NCI-H146 (cell line): ENCODE measurements at regions not wholly inside any gene's neighbourhood (a gene's known extent, or its start where the extent isn't known, plus 50 kb on each side); places are given as distances from the start of the nearest gene placed in this dataset.

Source experiments
- DNase-seq: peaks from one replicate; lab custom pipeline; 2025; lab: John Stamatoyannopoulos, UW

DNA sequence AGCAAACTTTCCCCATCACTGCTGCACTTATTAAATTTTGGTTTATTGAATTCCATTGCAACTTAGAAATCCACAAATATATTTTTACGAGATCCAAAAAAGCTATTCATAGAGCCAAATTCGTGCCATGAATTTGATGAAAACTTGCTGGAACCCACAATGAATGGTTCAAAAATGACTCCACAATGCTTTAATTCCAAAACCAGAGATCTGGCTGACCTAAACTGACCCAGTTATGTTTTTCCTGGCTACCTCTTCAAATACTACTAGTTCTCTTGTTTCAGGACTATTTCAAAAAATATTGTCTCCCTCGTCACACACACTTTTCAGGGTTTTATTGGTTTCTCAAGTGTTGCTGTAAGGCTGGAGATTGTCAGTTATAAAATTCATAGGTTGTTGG, 474.8 kb downstream of the PDGFC start:
- no peak for DNase-seq

DNA sequence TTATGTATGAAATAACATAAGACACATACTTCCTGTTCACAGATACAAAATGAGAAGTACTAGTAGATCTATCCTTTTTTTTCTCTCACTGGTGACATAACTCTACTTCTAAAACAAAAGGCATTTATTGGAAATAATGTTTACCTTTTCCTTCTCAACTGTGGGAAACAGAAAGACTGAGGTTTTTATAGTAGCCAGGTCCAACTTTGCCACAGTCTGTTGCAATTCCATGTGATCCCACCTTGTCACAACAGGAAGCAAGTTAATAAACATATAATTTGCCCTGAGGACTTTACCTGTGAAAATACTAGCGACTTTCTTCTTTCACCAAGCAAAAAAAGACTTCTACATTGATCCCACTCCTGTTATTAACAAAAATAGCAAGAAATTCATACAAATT, 475.8 kb downstream of the PDGFC start:
- DNase-seq: no peak

DNA sequence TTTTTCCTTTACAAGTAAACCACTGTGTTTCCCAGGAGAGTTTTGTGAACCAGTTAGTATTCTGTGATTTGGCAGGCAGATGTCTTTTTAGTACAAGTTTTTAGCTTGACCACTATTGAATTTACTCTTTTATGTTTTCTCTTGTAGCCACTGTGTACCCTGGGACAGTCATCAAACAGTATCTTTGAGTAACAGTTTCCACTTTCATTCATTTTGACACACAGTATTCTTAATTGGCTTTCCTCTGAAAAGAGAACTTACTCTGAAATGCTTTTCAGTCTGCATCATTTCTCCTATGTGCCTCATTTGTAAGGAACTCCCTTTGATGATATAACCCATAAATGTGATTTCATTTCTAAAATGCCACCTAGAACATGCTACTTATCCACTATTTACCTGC, 476.5 kb downstream of the PDGFC start:
- DNase-seq: no peak

DNA sequence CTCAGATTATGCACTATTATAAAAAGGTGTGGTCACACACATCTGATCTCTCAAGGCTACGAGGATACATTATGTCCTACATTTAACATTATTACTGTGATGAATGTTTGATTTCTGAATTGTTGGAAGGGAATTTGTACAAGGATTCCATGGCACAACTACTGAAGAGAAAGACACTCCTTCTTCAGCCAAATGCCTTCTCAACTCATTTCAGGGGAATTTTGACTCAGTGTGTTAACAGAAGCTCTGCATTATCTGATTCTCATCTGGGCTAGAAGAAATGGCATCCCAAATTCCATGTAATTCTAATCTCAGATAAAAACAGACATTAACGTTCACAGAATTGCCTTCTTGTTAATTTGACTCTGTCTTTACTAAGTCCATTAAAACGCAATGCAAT, 477.7 kb downstream of the PDGFC start:
- no peak for DNase-seq

DNA sequence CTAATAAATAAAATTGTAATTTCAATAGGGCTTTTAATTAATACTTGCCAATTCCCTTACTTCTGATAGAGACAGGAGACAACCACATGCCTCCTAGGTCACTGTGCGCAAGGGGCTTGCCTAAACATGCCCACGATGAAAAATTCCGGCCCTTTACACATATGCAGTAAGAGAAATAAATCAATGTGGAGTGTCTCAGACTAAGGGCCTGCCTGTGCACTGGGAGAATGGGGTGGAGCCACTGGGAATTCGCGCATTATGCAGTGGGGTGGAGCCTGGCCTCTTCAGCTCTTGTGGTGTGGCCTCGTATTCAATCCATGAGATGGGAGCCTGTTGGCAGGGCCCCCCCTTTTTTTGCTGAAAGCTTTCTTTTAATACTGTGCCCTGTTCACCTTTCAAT, 484.5 kb downstream of the PDGFC start:
- DNase-seq: no peak

DNA sequence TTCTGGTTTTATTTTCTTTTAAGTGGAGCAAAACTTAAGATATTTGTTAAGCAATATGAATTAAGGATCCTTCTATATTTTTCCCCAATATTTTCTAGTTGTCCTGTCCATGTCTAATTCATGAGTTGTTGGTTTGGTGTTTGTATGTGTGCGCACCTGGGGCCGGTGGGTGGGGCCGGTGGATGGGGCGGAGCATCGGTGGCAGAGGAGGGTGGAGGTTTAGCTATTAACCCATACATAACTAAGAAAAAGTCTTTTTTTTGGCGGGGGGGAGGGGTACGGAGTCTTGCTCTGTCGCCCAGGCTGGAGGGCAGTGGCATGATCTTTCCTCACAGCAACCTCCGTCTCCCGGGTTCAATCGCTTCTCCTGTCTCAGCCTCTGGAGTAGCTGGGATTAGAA, 489.8 kb downstream of the PDGFC start:
- no peak for DNase-seq

DNA sequence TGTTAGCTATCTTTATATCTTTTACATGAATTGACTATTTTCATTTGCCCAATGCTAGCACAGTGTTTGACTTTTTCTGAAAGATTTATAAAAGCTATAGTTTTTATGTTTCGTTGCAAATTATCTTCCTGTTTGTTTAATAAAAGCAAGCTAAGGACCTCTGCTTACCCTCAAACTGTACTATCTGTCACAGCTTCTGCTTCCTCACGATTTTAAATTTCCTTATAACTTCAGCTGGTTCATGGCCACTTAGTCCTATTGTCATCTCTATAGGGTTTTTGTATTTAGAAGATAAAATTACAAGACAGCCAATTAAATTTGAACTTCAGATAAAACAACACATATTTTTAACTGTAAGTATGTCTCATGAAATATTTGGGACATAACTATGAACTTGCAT, 494.0 kb downstream of the PDGFC start:
- no peak for DNase-seq

DNA sequence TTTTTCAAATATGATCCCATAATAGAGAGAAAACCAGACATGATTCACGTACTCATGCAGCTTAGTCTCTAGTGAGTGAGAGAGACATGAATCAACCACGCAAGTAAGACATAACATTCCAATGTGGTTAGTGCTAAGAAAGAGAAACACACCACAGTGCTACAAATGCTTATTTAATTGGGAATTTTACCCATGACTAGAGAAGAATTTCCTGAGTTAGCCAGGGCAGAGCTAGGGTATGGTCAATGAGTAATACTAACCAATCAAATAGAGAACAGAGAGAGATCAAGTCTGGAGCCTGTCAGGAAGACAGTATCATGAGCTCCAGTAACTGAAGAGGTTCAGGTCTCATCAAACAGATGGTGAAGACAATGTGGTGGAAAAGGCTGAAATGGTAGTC, 495.2 kb downstream of the PDGFC start:
- DNase-seq: no peak

DNA sequence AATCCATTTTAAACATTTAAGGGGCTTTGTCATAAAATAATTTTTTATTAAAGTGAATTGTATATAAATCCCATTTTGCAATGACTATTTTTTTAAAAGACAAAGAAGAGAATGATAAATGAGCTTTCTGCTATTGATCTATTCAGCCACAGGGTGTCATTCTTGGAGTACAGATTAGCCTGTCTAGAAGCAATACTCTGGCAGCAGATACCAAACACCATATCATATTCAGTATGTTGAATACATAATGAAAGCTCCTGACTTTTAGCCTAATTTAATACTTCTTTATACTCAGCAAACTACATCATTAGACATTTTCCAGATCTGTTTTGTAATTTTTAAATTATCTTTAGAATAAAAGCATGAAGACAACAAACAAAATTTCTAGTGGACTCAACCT, 496.3 kb downstream of the PDGFC start:
- DNase-seq: peak; percentile 46

DNA sequence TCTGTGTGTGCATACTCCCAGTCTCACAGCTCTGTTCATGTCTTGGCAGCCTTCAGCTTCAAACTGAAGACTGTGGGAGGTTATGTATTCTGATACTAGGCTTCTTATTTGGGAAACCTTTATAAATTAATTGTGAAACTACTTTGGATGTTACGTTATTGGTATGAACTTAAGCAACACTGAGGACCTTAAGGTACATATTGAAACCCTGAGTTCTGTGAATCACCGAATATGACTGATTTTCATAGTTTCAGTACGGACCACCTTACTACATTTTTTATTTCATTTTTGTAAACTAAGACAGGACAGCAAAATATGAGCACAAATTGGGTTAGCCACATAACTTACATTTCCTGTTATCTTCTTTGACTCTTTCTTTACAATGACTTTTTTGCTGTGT, 498.4 kb downstream of the PDGFC start:
- no peak for DNase-seq

DNA sequence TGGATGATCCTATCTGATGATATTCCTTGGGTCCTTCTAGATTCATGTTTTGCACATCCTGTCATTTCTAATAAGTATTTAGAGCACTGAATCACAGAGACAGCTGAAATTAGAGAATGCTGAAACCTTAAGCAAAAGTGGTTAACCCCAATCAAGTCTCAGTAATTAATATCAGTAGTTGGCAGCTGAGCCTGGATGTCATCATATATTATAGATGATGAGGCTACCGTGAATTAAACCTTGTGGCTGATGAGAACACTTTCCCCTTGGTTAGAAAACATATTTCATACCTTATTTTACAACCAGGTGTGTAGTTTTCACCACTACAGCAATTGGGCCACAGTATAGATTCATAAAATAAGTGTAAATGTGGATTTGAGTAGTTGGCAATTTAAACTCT, 499.0 kb downstream of the PDGFC start:
- DNase-seq: no peak

DNA sequence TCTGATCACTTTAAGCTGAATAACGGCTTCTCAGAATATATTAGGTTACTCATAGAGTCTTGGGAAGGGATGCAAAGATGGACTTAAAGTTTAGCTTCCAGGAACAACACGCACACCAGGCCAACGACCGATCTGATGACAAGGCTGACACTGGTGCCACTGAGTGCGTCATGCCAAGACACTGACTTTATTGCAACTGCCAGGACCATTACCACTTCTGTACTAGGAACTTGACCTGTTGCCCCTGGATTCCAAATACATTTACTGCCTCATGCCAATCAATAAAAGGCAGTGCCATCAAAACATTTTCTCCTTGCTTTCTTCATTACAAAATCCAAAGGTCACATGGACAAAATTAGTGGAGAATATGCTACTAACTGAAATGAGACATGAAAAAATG, 505.9 kb upstream of the CTSO start:
- DNase-seq: no peak

DNA sequence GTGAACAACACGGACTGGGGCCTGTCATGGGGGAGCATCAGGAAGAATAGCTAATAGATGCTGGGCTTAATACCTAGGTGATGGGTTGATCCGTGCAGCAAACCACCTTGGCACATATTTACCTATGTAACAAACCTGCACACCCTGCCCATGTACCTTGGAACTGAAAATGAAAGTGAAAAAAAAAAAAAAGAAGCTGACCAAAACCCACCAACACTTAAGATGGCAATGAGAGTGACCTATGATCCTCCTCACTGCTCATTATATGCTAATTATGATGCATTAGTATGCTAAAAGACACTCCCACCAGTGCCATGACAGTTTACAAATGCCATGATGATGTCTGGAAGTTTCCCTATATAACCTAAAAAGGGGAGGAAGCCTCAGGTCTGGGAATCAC, 503.2 kb upstream of the CTSO start:
- DNase-seq: no peak

DNA sequence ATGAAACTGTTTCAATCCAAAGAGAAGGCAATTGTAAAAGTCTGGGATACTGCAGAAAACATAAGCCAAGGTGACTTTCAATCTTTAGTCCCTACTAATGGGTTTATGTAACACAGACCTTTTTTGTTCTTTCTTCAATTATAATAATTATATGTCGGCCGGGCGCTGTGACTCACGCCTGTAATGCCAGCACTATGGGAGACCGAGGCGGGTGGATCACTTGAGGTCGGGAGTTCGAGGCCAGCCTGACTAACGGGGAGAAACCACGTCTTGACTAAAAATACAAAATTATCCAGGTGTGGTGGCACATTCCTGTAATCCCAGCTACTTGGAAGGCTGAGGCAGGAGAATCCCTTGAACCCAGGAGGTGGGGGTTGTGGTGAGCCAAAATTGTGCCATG, 489.8 kb upstream of the CTSO start:
- DNase-seq: no peak

DNA sequence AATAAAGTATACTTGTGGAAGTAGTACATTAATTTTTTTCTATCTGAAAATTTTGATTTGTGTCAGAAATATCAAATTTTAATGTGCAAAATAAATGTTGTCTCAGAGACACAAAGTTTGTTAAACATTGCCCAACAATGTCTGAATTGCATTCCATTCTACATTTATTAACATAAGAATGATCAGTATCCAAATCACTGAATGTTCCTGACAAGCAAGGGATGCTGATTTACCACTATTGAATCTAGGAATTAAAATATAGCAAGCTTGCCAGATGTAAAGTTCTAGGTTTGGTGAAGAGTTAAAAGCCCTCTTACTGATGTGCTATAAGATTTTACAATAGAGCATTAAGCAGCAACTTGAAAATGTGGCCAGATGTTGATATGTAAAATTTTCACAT, 489.2 kb upstream of the CTSO start:
- no peak for DNase-seq

DNA sequence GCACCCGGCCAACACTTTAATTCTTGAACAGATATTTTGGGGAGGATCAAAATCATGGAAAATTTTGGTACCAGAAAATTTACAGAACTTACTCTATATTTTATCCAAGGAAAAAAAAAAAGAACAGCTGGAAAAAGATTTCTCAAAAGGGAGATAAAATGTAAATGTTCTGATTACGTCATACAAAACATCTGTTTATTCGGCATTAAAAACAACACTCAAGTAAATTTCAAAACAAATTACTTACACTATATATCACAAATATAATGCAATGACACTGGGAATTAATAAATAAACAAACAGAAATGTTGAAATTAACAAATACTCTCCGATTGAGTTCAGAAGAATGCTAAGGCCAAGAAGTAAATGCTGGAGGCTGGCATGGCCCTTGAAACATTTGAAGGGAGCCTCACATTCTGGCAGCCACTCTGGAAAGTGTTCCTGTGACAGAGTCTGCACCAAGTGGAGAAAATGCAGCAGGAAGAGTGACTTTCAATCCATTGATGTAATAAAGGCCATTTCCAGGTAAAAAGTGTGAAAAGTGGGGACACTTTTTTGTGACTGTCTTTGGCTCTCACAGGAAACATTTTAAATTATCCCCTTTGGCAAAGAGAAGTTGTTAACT, 486.0 kb upstream of the CTSO start:
- no peak for DNase-seq

DNA sequence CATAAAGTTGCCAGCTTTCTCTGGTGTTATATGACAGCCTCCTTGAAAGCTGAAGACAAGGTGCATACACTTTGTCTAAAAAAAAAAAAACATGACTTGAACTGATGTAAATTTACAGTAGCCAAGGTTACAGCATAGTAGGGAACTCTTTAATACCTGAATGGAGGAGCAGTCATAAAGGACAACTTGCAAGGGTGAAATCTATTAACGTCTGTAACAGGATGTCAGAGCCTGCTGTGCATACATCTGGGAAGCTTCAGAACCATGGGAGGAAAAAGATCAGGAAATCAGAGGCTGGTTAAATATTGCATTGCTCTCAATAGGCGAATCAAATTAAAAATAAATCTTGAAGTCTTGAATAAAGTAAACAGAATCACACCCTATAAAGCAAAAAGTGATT, 484.0 kb upstream of the CTSO start:
- DNase-seq: peak; percentile 2

DNA sequence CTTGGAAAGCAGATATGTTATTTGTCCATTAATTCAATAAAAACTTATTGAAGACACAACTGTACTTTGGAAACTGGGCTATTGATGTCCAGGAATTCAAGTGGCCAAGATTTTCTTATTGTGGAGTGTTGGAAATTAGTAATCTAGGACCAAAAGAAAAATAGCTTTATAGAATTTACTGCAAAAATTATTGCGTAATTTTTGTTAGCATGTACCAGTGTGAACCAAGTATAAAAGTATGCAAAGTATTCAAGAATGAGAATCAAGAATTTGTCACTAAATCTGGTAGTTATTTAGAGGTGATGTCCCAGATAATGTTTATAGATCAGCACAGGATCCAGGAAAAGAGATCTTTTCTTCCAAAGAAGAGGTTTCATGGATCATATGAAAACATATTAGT, 468.9 kb upstream of the CTSO start:
- DNase-seq: no peak

DNA sequence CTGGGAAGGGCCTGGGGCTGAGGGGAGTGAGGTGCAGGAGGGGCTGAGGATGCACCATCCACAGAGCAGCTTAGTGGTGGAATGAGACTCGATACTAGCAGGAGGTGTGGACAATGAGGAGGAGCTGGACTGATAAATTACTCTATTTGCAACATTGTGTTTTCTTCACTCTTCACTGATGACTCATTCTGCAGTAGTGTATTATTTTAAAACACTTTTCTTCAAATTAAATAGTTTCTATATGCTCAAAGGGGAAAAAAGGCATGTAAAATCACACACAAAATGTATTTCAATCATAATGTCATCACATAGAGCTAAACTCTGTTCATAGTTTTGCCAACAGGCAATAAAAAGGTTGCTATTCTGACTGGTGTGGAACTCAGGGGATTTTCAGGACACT, 467.0 kb upstream of the CTSO start:
- no peak for DNase-seq

DNA sequence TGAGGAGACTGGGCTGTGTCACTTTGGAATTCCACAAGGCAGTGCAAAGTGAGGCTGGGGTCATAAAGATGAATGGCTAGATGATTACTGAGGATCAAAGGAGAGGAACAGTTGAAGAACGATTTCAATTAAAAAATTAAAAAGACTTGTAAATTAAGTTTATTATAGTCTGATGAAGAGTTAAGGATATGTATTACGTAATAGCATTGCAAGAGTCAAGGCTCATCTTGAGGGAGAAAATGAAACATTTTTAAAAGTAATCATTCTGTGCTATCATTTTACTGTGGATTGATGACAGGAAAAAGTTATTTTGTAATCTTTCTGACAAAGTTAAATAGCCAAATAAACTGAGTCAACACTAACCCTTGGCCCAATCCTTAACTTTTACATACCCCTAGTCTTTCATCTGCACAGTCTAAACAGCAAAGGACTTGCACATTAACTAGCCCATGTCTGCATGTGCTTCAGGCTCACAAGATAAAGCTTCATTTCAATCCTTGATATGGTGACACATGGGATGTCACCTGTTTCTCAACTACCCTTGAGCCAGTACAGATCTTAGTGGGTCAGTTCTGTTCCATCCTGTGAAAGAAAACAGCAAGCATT, 465.5 kb upstream of the CTSO start:
- DNase-seq: no peak

DNA sequence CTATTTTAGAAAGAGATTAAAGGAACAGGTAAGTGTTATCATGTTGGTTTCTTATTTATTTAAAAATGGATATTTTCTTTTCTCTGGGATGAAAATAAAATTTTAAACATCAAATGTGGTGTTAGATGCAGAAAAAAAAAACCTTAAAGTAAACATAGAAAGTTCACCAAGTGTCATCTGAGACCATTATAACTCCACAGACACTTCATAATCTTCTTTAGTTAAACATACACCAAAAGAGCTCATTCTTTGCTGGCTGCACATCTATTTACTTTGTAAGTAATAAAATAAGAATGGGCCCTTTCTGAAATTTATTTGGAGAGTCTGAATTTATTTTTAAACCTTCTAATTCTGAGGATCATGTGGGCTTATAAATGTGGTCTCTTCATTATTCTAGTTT, 460.7 kb upstream of the CTSO start:
- DNase-seq: no peak

DNA sequence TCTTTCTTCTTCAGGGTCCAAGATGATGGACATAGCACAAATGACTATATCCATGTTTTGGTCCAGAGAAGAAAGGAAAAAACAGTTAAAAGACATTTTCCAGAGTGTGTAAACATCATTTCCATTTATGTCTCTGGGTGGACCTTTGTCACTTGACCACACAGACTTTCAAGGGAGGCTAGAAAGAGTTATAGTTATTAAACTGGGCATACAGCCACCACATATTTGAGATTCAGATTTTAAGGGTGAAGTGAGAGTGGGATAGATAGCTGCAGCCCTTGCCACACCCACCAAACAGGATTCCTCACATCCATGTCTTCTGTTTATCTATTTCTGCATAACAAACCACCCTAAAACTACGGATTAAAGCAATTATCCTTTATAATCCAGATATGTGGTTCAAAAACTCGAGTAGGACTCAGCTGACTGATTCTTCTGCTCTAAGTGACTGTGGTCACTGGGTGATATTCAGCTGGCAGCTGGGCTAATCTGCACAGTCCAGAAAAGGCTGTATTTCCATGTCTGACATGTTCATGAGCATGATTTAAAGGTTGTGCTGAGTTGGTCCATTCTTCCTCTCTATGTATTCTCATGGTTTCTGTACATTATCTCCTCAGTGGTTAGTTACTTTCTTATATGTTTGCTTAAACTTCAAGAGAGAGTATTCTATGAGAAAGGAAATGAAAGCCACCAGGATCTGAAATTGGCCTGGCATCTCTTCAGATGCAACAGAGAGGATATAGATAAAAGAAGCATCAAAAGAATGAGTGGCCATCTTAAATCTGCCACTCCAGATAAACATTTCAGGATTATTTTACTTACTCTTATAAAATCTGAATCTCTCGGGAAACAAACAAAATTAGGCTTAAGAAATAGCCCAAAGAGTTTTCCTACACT, 459.8 kb upstream of the CTSO start:
- DNase-seq: no peak

DNA sequence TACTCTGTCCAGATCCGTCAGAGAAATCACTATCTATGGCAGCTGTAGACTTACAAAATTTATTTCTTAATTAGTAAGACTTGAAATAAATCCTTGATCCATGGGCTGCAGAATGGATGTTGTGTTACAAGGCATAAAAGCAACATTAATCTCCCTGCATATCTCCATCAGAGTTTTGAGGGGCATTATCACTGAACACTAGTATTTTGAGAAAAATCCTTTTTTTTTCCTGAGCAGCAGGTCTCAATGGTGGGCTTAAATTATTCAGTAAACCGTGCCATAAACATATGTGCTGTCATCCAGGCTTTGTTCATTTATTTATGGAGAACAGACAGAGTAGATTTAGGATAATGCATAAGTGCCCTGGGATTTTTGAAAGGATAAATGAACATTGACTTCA, 457.9 kb upstream of the CTSO start:
- DNase-seq: no peak

DNA sequence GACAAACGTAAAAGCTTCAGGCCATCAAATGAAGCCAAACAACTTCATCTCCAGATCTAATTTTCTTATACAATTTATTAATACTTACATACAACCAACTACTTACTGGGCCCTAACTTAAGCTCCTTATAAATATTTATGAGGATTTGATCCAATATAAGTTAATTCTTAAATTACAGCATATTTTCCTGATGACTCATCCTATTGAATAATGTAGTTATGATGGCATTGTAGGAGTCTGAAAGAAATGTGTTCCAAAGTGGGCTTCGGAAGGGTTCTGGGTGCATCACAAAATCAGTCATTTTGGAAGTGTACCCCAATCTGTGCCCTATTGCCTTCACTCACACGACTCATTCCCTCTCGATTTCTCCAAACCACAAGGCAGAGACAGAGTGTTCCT, 455.1 kb upstream of the CTSO start:
- no peak for DNase-seq
